Right renal cortex interstitium (tissue), 3 donors: ENCODE measurements at regions not wholly inside any gene's neighbourhood (a gene's known extent, or its start where the extent isn't known, plus 50 kb on each side); places are given as distances from the start of the nearest gene placed in this dataset.
A peak's percentile ranks its signal among the peaks of the same experiment; 100 is the strongest.
"Not testable (repeated sequence)": the region's sequence is repeated elsewhere in the genome, so short reads cannot be mapped to it uniquely, and the experiment has no call there.

Source experiments
- DNase-seq, 3 donors: peaks; one replicate each; pipeline ENCODE4 v3.0.0-alpha.2; 2013; ENCODE audit warnings: low read depth in 3 of 3, low spot score in 2 of 3

GRCh38 chr12:129959889-129960288, 56.1 kb upstream of the TMEM132D start:
- no peak for DNase-seq

GRCh38 chr12:129961091-129961490, 57.3 kb upstream of the TMEM132D start:
- no peak for DNase-seq

GRCh38 chr12:129961856-129962255, 58.0 kb upstream of the TMEM132D start:
- DNase-seq = no peak

- no peak for DNase-seq
Measured at GRCh38 chr12:129964300-129964699, 60.5 kb upstream of the TMEM132D start.

- DNase-seq = no peak
Measured at GRCh38 chr12:129964826-129965457, 61.1 kb upstream of the TMEM132D start.

- DNase-seq = no peak
Measured at GRCh38 chr12:129966146-129966995, 62.5 kb upstream of the TMEM132D start.

GRCh38 chr12:129971721-129972120, 67.9 kb upstream of the TMEM132D start:
- DNase-seq = no peak

GRCh38 chr12:129973236-129973961, 69.6 kb upstream of the TMEM132D start:
- DNase-seq = no peak

GRCh38 chr12:129984106-129984505, 80.3 kb upstream of the TMEM132D start:
- DNase-seq = no peak

GRCh38 chr12:129987841-129988240, 84.0 kb upstream of the TMEM132D start:
- DNase-seq = no peak

GRCh38 chr12:129994634-129995033, 90.8 kb upstream of the TMEM132D start:
- DNase-seq = no peak

- DNase-seq = no peak
Measured at GRCh38 chr12:129997239-129997638, 93.4 kb upstream of the TMEM132D start.

- not testable (repeated sequence) for DNase-seq
Measured at GRCh38 chr12:130004310-130004877, 100.6 kb upstream of the TMEM132D start.

- DNase-seq = no peak
Measured at GRCh38 chr12:130007771-130008170, 103.9 kb upstream of the TMEM132D start.

- DNase-seq = no peak
Measured at GRCh38 chr12:130008241-130008640, 104.4 kb upstream of the TMEM132D start.

- DNase-seq = no peak
Measured at GRCh38 chr12:130009961-130010360, 106.1 kb upstream of the TMEM132D start.

- no peak for DNase-seq
Measured at GRCh38 chr12:130011611-130012385, 108.0 kb upstream of the TMEM132D start.

- DNase-seq = peak in 2 of 3 donors; percentile 42 to 67
Measured at GRCh38 chr12:130013771-130014484, 110.1 kb upstream of the TMEM132D start.

GRCh38 chr12:130014485-130014807, 110.6 kb upstream of the TMEM132D start:
- DNase-seq = peak in 1 of 3 donors; percentile 13

GRCh38 chr12:130016194-130016593, 112.4 kb upstream of the TMEM132D start:
- DNase-seq = no peak
